Endodermal cell (in vitro differentiated cells): ENCODE measurements at regions not wholly inside any gene's neighbourhood (a gene's known extent, or its start where the extent isn't known, plus 50 kb on each side); places are given as distances from the start of the nearest gene placed in this dataset.

Experiments used
- DNase-seq: peaks from one replicate; pipeline ENCODE4 v3.0.0-alpha.2; 2017
- H3K27ac ChIP-seq: 2 replicates; pipeline ENCODE4 v1.5.1; 2013; ENCODE audit warnings: mild to moderate bottlenecking, low read depth, low read length, moderate library complexity
- H3K27me3 ChIP-seq: 2 replicates; pipeline ENCODE4 v1.6.1; 2013; ENCODE audit warnings: mild to moderate bottlenecking, low read length, moderate library complexity; ENCODE audit not compliant: insufficient read depth, control insufficient read depth, poor library complexity, severe bottlenecking
- H3K36me3 ChIP-seq: 2 replicates; pipeline ENCODE4 v1.7.0; 2013; ENCODE audit warnings: mild to moderate bottlenecking, low read length, moderate library complexity; ENCODE audit not compliant: control insufficient read depth, insufficient read depth
- H3K4me1 ChIP-seq: one replicate; pipeline ENCODE4 v1.7.0; 2013; ENCODE audit warnings: low read length; ENCODE audit not compliant: control insufficient read depth, insufficient read depth
- H3K4me3 ChIP-seq: 2 replicates; pipeline ENCODE4 v1.5.1; 2013; ENCODE audit warnings: mild to moderate bottlenecking, low read length, moderate library complexity
- H3K9ac ChIP-seq: 2 replicates; pipeline ENCODE4 v1.6.1; 2013; ENCODE audit warnings: mild to moderate bottlenecking, low read length, moderate library complexity; ENCODE audit not compliant: poor library complexity, severe bottlenecking; ENCODE audit errors: extremely low read depth
- H3K9me3 ChIP-seq: 2 replicates; pipeline ENCODE4 v1.6.1; 2013; ENCODE audit warnings: mild to moderate bottlenecking, low read length, moderate library complexity; ENCODE audit not compliant: control insufficient read depth
- H3K27ac Mint-ChIP-seq: 2 replicates; pipeline ENCODE4 v1.8.0; 2020; ENCODE audit warnings: mixed read lengths
- H3K27me3 Mint-ChIP-seq: 2 replicates; pipeline ENCODE4 v1.8.0; 2021; ENCODE audit warnings: mild to moderate bottlenecking, mixed read lengths; ENCODE audit not compliant: insufficient read depth
- H3K36me3 Mint-ChIP-seq: 2 replicates; pipeline ENCODE4 v1.8.0; 2020; ENCODE audit warnings: low read depth, mixed read lengths
- H3K4me1 Mint-ChIP-seq: 2 replicates; pipeline ENCODE4 v1.8.0; 2020; ENCODE audit warnings: mixed read lengths
- H3K4me3 Mint-ChIP-seq: 2 replicates; pipeline ENCODE4 v1.8.0; 2020; ENCODE audit warnings: mild to moderate bottlenecking, moderate library complexity, mixed read lengths
- H3K9me3 Mint-ChIP-seq: 2 replicates; pipeline ENCODE4 v1.8.0; 2020; ENCODE audit warnings: mild to moderate bottlenecking, mixed read lengths
- CTCF ChIP-seq: fragments of 200-600 bp; sonication (generic); conservative IDR thresholded peaks from 2 replicates; pipeline ENCODE4 v1.5.0; 2021; ENCODE audit warnings: antibody characterized with exemption, mild to moderate bottlenecking
- WGBS, 2 experiments: methylation state at CpG; one replicate each; pipeline versions ENCODE4 v1.1.5 to v1.1.7; 2013; ENCODE audit warnings: missing lambda C conversion rate in 2 of 2, mixed read lengths in 1 of 2; ENCODE audit not compliant: insufficient coverage in 1 of 2, insufficient read length in 1 of 2; 5-methylcytosine and 5-hydroxymethylcytosine counted together

GRCh38 chr4:137923494-137923893, 318.7 kb downstream of the SLC7A11 start:
- H3K9ac ChIP-seq = no peak overlapping the region
- no peak overlapping the region for H3K27ac Mint-ChIP-seq
- H3K9me3 Mint-ChIP-seq = no peaks in the 10 kb centered on the region
- no peak for DNase-seq
- 81% methylated on average over 2 to 3 of the region's 3 CpGs for WGBS, 2 experiments
- no peaks in the 10 kb centered on the region for H3K27me3 ChIP-seq
- H3K36me3 Mint-ChIP-seq = no peaks in the 10 kb centered on the region
- H3K4me3 Mint-ChIP-seq = no peak overlapping the region
- H3K36me3 ChIP-seq = no peaks in the 10 kb centered on the region
- peaks cover 3% of the 10 kb centered on the region for H3K4me1 Mint-ChIP-seq
- no peak overlapping the region for H3K4me3 ChIP-seq
- no peaks in the 10 kb centered on the region for H3K9me3 ChIP-seq
- no peak overlapping the region for H3K27ac ChIP-seq
- TF ChIP-seq CTCF = no peak
- H3K27me3 Mint-ChIP-seq = no peaks in the 10 kb centered on the region
- H3K4me1 ChIP-seq = no peaks in the 10 kb centered on the region

DNA sequence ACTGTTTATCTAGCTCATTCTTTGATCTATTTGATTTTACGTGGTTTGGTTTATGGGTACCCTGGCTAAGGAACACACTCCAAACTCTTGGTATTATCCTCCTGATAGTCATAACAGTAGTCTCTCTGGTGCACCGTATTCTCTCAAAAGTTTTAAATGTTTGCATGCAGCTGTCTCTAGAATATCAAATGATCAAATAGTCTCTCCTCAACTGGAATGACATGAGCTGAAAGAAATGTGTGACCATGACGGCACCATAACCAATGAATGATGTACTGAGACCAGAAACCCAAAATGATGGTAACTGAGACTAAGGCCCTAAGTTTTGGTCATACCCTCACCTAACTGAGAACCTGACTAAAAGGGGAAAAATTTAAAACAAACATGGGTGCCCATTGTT, 319.4 kb downstream of the SLC7A11 start:
- WGBS, 2 experiments = 96% methylated on average over 2 to 3 of the region's 3 CpGs
- peaks cover 3% of the 10 kb centered on the region for H3K4me1 Mint-ChIP-seq
- Histone ChIP-seq H3K27ac (no peak overlapping the region), H3K4me1 (no peaks in the 10 kb centered on the region), H3K9ac (no peak overlapping the region), H3K36me3 (no peaks in the 10 kb centered on the region), H3K9me3 (no peaks in the 10 kb centered on the region), H3K4me3 (no peak overlapping the region), H3K27me3 (no peaks in the 10 kb centered on the region)
- no peaks in the 10 kb centered on the region for H3K9me3 Mint-ChIP-seq
- TF ChIP-seq CTCF = no peak
- DNase-seq = no peak
- no peaks in the 10 kb centered on the region for H3K36me3 Mint-ChIP-seq
- no peak overlapping the region for H3K4me3 Mint-ChIP-seq
- no peak overlapping the region for H3K27ac Mint-ChIP-seq
- H3K27me3 Mint-ChIP-seq = no peaks in the 10 kb centered on the region

DNA sequence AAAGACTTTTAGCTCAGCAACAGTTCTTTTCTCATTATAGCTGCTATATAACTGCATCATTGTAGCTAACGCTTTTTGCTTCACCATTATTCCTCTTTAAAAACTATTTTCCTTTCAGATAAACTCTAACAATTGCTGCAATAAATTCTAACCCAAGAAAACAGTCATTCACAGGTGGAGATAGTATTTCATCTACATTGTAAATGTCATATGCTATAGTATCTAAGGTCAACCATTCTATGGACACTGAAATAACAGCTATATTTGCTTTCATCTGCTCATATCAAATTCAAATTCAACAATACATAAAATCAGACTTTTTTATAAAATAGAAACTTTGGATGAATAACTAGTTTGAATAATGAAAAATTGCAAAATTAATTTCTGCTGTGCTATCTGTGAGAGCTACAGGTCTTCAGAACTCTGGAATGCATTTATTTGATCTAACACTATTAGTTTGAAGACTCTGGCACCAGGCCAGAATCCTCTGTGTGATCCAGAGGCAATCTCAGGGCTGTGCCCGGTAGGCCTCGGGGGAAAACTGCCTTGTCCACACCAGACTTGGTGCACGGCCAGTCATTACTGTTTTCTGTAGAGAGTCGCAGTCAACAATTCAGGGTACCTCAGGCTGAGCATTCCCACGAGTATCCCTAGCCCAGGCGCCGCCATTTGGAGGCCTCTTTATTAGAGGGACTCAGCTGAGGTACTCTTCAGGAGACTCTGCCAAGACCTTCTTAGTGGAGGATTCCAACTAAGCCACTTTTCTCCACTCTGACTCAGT, 332.4 kb downstream of the SLC7A11 start:
- H3K4me3 Mint-ChIP-seq = no peak overlapping the region
- peak overlapping the region; percentile 44 for H3K27ac Mint-ChIP-seq
- Histone ChIP-seq H3K9me3 (no peaks in the 10 kb centered on the region), H3K27me3 (no peaks in the 10 kb centered on the region), H3K36me3 (no peaks in the 10 kb centered on the region), H3K9ac (no peak overlapping the region), H3K4me3 (no peak overlapping the region), H3K4me1 (no peaks in the 10 kb centered on the region), H3K27ac (no peak overlapping the region)
- H3K27me3 Mint-ChIP-seq = no peaks in the 10 kb centered on the region
- H3K4me1 Mint-ChIP-seq = peaks cover 5% of the 10 kb centered on the region
- H3K9me3 Mint-ChIP-seq = no peaks in the 10 kb centered on the region
- DNase-seq = peak; percentile 53
- no peaks in the 10 kb centered on the region for H3K36me3 Mint-ChIP-seq
- WGBS, 2 experiments = 88 to 93% methylated on average over 8 of the region's 8 CpGs
- TF ChIP-seq CTCF = no peak
